GM12874 (cell line): ENCODE measurements at regions not wholly inside any gene's neighbourhood (a gene's known extent, or its start where the extent isn't known, plus 50 kb on each side); places are given as distances from the start of the nearest gene placed in this dataset.

Experiments
- TF ChIP-seq, protein P1 (sequence below): IDR thresholded peaks from 2 replicates; pipeline ENCODE4 v1.5.1; 2011; ENCODE audit warnings: low read depth, mild to moderate bottlenecking, control low read depth, low read length, moderate library complexity; ENCODE audit not compliant: insufficient read depth

DNA sequence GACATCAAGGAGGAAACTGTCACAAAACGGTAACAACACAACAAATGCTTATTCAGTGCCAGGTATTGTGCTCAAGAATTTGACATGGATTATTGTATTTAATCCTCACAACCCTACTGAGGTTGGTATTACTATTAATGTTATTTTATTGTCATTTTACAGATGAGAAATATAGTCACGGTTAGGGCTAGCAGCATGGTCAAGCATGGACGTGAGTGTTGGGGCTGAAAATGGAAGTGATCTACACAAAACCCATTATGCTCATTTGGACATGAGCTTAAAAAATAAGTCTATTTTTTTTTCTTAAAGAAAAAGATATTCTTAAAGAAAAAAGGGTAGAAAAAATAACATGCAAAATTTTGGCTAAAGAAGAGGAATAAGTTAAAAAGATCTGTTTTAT is 141.3 kb upstream of the SOX2 start:
- TF ChIP-seq, protein P1, sequence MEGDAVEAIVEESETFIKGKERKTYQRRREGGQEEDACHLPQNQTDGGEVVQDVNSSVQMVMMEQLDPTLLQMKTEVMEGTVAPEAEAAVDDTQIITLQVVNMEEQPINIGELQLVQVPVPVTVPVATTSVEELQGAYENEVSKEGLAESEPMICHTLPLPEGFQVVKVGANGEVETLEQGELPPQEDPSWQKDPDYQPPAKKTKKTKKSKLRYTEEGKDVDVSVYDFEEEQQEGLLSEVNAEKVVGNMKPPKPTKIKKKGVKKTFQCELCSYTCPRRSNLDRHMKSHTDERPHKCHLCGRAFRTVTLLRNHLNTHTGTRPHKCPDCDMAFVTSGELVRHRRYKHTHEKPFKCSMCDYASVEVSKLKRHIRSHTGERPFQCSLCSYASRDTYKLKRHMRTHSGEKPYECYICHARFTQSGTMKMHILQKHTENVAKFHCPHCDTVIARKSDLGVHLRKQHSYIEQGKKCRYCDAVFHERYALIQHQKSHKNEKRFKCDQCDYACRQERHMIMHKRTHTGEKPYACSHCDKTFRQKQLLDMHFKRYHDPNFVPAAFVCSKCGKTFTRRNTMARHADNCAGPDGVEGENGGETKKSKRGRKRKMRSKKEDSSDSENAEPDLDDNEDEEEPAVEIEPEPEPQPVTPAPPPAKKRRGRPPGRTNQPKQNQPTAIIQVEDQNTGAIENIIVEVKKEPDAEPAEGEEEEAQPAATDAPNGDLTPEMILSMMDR: no peak

DNA sequence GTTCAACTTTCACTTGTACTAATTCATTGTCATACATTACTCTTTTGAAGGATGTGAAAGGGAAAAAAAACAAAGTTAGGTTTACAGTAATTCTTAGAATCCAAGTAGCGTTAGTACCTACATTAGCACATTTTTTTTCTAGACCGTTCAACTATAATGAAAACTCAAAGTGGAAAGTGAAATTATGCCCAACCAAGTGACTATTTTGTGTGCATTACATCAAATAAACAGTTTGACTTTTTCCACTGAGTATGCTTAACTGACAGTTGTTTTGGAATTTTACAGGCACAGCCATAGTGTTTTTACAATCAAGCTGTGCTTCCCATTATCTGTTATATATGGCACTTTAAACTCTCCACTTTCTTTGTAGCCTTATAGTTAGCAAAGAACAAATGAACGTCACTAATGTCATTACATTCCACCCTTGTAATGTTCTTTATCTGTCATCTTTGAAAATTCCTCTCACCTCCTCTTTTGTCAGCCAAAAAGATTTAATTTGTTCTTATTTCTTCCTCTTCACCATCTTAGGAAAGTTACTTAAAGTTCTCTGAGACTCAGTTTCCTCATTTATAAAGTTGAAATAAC is 142.3 kb upstream of the SOX2 start:
- TF ChIP-seq, protein P1: no peak

DNA sequence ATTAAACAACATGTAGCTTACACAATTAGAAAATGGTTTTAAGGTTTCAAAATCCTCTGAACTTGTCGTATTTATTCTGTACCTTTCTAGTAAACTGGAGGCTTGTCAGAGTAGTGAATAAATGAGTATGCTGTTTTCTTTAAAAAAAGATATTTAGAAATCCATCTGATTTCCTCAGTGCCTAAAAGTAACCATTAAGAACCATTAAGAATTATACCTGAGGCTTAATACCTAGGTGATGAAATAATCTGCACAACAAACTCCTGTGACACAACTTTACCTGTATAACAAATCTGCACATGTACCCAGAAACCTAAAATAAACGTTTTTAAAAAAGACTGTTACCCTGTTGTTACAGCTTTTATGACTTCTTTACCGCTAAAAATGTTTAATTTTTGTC is 143.0 kb upstream of the SOX2 start:
- TF ChIP-seq, protein P1: no peak

DNA sequence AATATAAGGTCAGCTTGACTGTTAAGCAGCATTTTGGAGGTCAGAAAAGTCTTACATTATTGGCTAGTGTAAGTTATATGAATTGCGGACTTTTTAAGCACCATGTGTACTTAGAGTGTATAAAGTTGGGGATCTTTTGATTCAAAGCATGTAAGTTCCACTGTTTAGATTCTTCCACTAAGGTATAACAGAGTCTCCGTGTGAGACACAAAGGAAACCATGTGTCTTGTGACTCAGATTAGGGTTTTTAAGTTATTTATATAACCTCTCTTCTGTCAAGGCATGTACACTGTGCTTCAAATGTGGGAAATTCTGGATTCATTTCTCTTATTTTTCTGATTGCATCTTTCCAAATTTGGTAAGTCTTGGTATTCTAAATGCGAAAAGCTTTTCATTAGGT is 143.5 kb upstream of the SOX2 start:
- TF ChIP-seq, protein P1: no peak

DNA sequence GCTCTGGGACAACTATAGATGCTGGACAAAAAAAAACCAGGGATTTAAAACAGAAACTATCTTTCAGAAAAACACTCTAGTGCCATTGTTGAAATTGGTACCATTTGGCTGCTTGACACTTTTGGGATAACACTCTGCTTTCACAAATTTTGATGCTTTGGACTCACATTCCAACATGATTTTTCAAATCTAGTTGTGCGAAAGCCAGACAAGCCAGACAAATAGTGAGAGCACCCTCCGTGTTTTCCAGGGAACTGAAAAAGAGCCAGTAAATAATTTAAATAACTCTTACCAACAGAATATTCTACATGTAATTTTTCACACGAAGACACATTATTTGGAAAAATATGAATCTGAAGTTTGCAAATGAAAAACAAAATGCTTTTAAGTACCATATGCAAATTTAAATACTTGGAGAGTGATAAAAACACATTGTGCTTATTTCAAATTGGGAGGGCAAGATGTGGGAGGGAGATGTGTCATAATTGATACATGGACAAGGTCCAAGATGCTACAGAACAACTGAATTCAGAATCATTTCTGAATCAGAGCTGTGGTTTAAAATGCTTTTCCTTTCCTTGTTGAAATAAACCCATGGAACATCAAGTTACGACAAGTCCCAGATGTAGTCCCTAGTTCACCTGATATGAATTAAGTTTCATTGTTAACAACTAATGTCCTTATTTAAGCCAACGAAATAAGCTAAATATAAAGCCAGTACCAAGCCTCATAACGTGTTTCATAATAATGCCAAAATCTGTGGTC is 144.2 kb upstream of the SOX2 start:
- TF ChIP-seq, protein P1: no peak

DNA sequence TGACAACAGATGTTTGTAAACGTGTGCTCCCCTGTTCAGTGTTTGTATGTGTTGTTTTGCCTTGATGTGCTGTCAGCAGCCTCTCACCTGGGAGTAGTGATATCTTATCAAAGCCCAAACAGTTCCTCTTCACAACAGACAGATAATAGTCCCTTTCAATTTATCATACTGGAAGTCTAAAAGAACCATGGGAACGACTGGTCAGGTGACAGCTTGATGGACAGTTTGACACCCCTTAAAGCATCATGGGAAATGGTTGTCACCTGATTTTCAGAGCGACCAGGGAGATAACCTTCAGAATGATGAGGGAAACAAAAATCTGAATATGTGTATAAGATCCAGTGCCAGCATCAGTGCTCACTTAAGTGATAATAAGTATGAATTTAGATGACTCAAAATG is 146.3 kb upstream of the SOX2 start:
- TF ChIP-seq, protein P1: no peak

DNA sequence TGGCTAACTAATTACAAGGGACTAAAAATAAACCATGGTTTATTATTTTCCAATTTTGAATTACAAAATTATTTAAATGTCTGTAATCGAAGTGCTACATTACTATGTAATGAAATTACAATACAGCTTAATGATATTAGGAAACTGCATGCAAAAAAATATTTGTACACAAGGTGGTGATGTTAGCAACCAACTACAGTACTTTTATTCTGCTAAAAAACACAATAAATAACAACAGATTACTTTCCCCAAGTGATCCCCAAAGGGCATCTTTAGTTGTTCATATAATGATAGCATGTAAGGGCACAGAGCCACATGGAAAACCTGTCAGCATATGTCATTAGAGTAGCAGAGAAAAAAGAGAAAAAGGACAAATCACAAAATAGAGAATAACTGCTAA is 147.5 kb upstream of the SOX2 start:
- TF ChIP-seq, protein P1: no peak
